ENCODE measurements at regions not wholly inside any gene's neighbourhood (a gene's known extent, or its start where the extent isn't known, plus 50 kb on each side); places are given as distances from the start of the nearest gene placed in this dataset.

DNA sequence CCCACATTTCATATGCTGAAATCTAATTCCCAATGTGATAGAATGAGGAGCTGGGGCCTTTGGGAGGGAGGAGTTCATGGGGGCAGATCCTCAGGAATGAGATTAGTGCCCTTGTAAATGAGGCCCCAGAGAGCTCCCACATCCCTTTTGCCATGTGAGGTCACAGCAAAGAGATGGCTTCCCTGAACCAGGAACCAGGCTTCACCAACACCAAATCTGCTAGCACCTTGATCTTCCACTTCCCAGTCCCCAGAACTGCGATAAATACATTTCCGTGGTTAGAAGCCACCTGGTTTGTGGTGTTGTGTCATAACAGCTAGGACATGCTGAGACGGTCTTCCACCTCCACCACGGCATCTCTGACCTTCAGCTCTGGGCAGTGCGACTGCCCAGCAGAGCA, 62.1 kb downstream of the ING1 start:
- H3K9me3 ChIP-seq (ENCODE audit: control insufficient read depth in 1 of 2, insufficient read depth in 1 of 2, low read depth in 1 of 2, low read length in 2 of 2): no peaks in the 10 kb centered on the region
- H3K4me3 ChIP-seq (replicated peaks in 1 of 2; ENCODE audit: low read depth in 1 of 2, low read length in 2 of 2): no peak overlapping the region
- H3K9ac ChIP-seq (ENCODE audit: low read length): no peak overlapping the region
- no peaks in the 10 kb centered on the region for H3K9me2 ChIP-seq (ENCODE audit: insufficient read depth)
- DNase-seq (ENCODE audit: low read depth, low spot score) (no peak), ATAC-seq (no peak)
- no peak overlapping the region for H3K27ac ChIP-seq (ENCODE audit: low read depth, low read length)
- no peak overlapping the region for H2AFZ ChIP-seq (ENCODE audit: low read depth, low read length, poor library complexity, severe bottlenecking)
- no peak for TF ChIP-seq EZH2 (IDR thresholded peaks at IDR 0.05)
- TF ChIP-seq, protein P1, sequence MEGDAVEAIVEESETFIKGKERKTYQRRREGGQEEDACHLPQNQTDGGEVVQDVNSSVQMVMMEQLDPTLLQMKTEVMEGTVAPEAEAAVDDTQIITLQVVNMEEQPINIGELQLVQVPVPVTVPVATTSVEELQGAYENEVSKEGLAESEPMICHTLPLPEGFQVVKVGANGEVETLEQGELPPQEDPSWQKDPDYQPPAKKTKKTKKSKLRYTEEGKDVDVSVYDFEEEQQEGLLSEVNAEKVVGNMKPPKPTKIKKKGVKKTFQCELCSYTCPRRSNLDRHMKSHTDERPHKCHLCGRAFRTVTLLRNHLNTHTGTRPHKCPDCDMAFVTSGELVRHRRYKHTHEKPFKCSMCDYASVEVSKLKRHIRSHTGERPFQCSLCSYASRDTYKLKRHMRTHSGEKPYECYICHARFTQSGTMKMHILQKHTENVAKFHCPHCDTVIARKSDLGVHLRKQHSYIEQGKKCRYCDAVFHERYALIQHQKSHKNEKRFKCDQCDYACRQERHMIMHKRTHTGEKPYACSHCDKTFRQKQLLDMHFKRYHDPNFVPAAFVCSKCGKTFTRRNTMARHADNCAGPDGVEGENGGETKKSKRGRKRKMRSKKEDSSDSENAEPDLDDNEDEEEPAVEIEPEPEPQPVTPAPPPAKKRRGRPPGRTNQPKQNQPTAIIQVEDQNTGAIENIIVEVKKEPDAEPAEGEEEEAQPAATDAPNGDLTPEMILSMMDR (IDR thresholded peaks at IDR 0.05 in 2 of 3, conservative IDR thresholded peaks at IDR 0.05 in 1 of 3; ENCODE audit: borderline replicate concordance in 1 of 3, insufficient read depth in 1 of 3, low read depth in 2 of 3, low read length in 2 of 3): no peak
- TF ChIP-seq CEBPB (IDR thresholded peaks at IDR 0.05; ENCODE audit: low read depth): no peak
- TF ChIP-seq, protein P2, sequence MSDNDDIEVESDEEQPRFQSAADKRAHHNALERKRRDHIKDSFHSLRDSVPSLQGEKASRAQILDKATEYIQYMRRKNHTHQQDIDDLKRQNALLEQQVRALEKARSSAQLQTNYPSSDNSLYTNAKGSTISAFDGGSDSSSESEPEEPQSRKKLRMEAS (IDR thresholded peaks at IDR 0.05): no peak
- TF ChIP-seq TCF7L2 (IDR thresholded peaks at IDR 0.05; ENCODE audit: borderline replicate concordance, extremely low read depth, insufficient read depth, insufficient read length): no peak
- TF ChIP-seq EGR1 (IDR thresholded peaks at IDR 0.05; ENCODE audit: low read depth): no peak
- TF ChIP-seq FOSL1 (IDR thresholded peaks at IDR 0.05; ENCODE audit: low read depth): no peak
- no peak for TF ChIP-seq SIN3A (IDR thresholded peaks at IDR 0.05; ENCODE audit: low read depth)
- TF ChIP-seq, protein P3, sequence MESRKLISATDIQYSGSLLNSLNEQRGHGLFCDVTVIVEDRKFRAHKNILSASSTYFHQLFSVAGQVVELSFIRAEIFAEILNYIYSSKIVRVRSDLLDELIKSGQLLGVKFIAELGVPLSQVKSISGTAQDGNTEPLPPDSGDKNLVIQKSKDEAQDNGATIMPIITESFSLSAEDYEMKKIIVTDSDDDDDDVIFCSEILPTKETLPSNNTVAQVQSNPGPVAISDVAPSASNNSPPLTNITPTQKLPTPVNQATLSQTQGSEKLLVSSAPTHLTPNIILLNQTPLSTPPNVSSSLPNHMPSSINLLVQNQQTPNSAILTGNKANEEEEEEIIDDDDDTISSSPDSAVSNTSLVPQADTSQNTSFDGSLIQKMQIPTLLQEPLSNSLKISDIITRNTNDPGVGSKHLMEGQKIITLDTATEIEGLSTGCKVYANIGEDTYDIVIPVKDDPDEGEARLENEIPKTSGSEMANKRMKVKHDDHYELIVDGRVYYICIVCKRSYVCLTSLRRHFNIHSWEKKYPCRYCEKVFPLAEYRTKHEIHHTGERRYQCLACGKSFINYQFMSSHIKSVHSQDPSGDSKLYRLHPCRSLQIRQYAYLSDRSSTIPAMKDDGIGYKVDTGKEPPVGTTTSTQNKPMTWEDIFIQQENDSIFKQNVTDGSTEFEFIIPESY (IDR thresholded peaks at IDR 0.05; ENCODE audit: extremely low read depth, insufficient replicate concordance, low read length): no peak
- no peak for TF ChIP-seq ZNF274 (IDR thresholded peaks at IDR 0.05; ENCODE audit: low read depth, low read length)
- TF ChIP-seq, protein P4, sequence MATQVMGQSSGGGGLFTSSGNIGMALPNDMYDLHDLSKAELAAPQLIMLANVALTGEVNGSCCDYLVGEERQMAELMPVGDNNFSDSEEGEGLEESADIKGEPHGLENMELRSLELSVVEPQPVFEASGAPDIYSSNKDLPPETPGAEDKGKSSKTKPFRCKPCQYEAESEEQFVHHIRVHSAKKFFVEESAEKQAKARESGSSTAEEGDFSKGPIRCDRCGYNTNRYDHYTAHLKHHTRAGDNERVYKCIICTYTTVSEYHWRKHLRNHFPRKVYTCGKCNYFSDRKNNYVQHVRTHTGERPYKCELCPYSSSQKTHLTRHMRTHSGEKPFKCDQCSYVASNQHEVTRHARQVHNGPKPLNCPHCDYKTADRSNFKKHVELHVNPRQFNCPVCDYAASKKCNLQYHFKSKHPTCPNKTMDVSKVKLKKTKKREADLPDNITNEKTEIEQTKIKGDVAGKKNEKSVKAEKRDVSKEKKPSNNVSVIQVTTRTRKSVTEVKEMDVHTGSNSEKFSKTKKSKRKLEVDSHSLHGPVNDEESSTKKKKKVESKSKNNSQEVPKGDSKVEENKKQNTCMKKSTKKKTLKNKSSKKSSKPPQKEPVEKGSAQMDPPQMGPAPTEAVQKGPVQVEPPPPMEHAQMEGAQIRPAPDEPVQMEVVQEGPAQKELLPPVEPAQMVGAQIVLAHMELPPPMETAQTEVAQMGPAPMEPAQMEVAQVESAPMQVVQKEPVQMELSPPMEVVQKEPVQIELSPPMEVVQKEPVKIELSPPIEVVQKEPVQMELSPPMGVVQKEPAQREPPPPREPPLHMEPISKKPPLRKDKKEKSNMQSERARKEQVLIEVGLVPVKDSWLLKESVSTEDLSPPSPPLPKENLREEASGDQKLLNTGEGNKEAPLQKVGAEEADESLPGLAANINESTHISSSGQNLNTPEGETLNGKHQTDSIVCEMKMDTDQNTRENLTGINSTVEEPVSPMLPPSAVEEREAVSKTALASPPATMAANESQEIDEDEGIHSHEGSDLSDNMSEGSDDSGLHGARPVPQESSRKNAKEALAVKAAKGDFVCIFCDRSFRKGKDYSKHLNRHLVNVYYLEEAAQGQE (IDR thresholded peaks at IDR 0.05; ENCODE audit: low read depth): no peak
- no peak for TF ChIP-seq YY1 (IDR thresholded peaks at IDR 0.05; ENCODE audit: extremely low read depth, insufficient replicate concordance, low read depth, low read length)
- no peak for TF ChIP-seq POLR2AphosphoS5 (IDR thresholded peaks at IDR 0.05; ENCODE audit: low read depth, low read length)
- TF ChIP-seq SRF (IDR thresholded peaks at IDR 0.05; ENCODE audit: low read depth): no peak
- H3K27me3 ChIP-seq (ENCODE audit: insufficient read depth, low read length): no peaks in the 10 kb centered on the region
- CTCF ChIA-PET: no interaction called here
- H3K36me3 ChIP-seq (ENCODE audit: control insufficient read depth in 1 of 2, insufficient read depth in 2 of 2, low read length in 2 of 2): no peaks in the 10 kb centered on the region
- H3K4me2 ChIP-seq (ENCODE audit: low read length): no peak overlapping the region
- BruUV-seq (replicated peaks): no TSS peak
- no peaks in the 10 kb centered on the region for H3K4me1 ChIP-seq (ENCODE audit: control insufficient read depth in 1 of 2, insufficient read depth in 2 of 2, low read length in 2 of 2)
- POLR2A ChIA-PET: no interaction called here
- H3K79me2 ChIP-seq (ENCODE audit: insufficient read depth, low read length): no peaks in the 10 kb centered on the region
- intact Hi-C loops (cut with micrococcal nuclease): no loop called here
- H4K20me1 ChIP-seq (ENCODE audit: insufficient read depth): no peaks in the 10 kb centered on the region
- RAD21 ChIA-PET (ENCODE audit: low non-redundant PET in 1 of 2, low total read pairs in 2 of 2, uncharacterized antibody in 2 of 2, unreplicated experiment in 2 of 2): no interaction called here
